GM23248 (cell line): ENCODE measurements at regions not wholly inside any gene's neighbourhood (a gene's known extent, or its start where the extent isn't known, plus 50 kb on each side); places are given as distances from the start of the nearest gene placed in this dataset.

Experiments used
- EZH2 ChIP-seq: fragments of 200-600 bp; sonication (generic); IDR thresholded peaks from 2 replicates; pipeline ENCODE4 v1.6.1; 2018; ENCODE audit warnings: antibody characterized with exemption, mild to moderate bottlenecking; ENCODE audit not compliant: insufficient read depth, poor library complexity, severe bottlenecking
- EZH2phosphoT487 ChIP-seq: fragments of 200-600 bp; sonication (generic); IDR thresholded peaks from 2 replicates; pipeline ENCODE4 v1.6.1; 2018; ENCODE audit warnings: antibody characterized with exemption, moderate library complexity, mild to moderate bottlenecking, low read depth; ENCODE audit not compliant: insufficient read depth

GRCh38 chr6:113142671-113143174 lies 714.4 kb upstream of the MARCKS start:
- TF ChIP-seq EZH2, result no peak
- TF ChIP-seq EZH2phosphoT487, result no peak
